HG02610 (cell line): ENCODE measurements at regions not wholly inside any gene's neighbourhood (a gene's known extent, or its start where the extent isn't known, plus 50 kb on each side); places are given as distances from the start of the nearest gene placed in this dataset.

Experiments
- ATAC-seq: cut with Tn5 transposase; IDR thresholded peaks from one replicate; pipeline ENCODE4 v1.9.1; 2021; ENCODE audit warnings: mild to moderate bottlenecking, moderate library complexity; ENCODE audit not compliant: unreplicated experiment

DNA sequence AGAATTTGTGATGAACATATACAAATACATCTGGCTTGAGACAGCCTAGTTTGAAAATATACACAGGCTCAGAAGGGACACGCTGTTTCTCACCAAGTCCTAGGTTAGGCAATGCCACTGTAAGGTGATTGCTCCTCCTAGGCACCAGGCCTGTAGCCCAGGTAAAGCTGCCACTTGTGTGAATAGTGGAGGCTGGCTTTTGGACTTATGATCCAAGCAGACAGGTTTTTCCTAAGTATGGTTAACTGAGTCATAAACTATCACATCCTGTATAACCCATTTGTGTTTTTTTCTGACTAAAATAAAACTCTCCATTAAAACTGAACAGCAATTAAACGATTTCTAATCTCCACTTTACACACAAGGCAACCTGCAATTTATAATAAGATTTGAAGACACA is 81.0 kb downstream of the SEMA4F start:
- ATAC-seq, result no peak

DNA sequence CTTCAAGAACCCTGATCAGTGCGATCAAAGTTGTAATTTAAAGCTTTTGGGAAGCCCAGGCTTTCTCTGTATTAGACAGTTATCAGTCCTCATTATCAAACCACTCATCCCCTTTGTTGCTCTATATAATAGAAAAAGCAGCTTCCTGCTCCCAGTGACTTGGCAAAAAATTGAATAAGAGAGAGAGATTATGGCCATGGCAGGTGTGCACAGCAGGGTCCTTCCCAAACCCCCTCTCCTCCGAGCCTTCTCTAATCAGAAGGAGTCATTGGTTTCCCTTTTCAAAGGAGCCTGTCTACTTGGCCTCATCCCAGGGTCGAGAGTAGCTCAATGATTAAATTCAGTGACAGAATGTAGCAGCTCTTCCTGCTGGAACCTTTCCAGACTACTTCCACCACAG is 81.5 kb downstream of the SEMA4F start:
- ATAC-seq, result no peak

DNA sequence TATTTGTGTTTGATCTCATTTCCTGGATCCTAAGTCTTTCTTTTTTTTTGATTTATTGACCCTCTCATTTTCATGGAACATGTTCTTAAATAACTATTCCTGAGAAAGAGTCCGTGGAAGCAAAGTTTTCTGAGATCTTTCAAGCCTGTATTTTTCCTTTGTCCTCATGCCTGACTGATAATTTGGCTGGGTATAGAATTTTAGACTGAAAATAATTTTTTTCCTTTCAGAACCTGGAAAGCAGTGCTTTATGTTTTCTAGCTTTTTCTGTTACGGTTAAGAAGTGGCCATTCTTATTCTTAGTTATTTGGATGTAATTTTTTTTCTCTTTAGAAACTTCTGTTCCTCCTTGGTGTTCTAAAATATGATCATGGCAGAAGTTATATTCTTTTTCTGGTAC is 82.5 kb downstream of the SEMA4F start:
- no peak for ATAC-seq

DNA sequence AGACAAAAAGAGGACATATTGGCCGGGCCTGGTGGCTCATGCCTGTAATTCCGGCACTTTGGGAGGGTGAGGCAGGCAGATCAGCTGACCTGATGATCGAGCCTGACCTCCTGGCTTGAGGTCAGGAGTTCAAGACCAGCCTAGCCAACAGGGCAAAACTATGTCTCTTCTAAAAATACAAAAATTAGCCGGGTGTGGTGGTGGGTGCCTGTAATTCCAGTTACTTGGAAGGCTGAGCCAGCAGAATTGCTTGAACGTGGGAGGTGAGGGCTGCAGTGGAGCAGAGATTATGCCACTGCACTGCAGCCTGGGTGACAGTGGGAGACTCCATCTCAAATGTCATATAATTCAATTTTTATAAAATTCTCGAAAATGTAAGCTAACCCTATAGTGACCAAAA is 84.5 kb downstream of the SEMA4F start:
- ATAC-seq, result no peak

DNA sequence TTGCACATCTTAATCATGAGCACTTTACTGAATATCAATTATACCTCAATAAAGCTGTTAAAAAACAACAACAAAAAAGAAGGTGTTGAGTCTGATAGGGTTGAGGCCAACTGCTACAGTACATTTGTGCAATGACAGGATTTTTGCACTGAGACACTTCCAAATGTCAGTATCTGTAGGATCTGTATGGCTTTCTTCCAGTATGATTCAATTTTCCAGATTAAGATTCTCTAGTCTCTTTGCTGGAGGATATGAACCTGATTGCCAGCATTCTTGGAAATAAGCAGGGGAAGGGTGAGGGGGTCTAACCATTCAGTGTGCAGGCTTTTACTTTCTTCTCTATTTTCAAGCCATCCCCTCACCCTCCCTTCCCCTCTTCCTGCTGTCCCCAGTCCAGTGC is 85.1 kb downstream of the SEMA4F start:
- no peak for ATAC-seq

DNA sequence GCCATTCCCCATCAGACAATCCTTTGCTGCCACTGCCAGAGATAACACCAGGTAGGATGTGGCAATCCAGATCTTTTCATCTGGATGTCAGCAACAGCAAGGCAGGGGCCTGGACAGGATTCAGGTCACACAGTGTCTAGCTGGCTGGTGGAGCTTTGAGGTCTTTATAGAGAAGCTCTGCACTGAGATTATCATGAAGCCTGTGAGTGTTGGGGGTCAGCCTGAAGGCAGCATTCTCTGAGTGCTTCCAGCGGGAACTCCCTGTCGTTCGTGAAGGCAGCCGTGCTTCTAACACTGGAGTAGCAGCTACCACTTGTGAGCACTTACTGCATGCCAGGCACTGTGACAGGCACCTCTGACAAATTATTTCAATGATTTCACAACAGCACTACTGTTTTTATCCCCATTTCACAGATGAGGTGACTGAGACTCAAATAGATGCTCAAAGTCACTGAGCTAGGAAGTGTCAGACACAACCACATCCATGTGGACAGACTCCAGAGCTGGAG is 85.7 kb downstream of the SEMA4F start:
- ATAC-seq, result no peak

DNA sequence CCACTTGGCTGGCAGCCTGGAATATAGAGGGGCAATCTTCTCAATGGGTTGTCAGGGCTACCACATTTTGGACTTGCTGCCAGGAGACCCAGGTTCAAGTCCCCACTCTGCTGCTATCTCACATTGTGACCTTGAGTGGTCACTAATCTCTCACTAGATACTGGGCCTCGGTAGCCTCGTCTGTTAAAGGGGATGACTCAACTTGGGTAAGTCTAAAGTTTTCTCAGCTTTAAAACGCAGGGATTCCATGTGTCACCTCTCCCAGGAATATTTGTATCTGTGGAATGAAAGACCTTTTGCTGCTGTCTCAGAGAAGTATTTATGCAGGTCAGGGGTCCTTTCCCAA is 86.3 kb downstream of the SEMA4F start:
- no peak for ATAC-seq

DNA sequence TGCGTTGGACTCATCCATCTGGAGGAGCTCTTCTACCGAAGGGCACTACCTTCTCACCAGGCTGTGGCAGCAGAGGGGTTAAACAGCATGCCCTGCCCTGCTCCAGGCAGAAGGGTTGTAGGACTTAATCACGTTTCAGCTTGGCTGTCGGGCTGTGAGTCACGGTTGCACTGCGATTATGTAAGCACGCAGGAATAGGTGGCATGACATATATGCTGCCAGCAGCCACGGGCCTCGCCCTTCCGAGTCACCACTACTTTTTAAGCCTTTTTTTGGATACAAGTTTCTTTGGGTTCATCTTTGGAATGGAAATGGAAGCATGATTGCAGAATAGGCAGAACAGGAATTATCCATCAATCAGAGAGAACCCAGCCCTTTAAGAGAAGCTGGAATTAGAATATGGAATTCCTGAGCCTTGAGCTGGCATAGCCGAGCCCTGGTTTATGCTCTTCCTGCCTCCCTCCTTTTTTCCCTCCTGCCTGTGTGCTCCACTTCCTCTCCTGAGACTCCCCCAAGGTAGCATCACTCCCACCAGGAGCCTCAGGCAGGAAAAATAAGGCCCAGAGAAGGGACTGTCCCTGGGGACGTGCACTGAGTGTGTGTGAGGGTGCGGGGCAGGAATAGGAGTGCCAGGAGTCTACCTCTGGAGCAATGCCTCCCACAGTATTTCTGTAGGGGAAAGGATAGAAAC is 86.8 kb downstream of the SEMA4F start:
- ATAC-seq, result no peak

DNA sequence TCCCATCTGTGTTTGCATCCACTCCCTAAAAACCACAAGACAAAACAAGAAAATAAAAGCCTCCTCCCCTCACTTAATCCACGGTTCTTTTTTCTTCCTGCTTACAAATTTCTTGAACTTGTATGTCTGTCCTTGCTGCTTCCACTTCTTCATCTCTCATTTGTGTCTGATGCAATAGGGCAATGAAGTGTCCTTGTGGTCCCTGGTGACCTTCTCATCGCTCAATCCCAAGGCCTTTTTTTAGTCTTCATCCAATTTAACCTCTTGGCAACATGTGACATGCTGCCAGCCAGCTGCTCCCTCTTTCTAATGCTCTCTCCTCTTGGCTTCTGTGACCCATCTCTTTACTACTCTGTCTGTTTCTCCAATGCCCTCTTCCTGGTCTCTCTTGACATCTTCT is 87.6 kb downstream of the SEMA4F start:
- ATAC-seq, result no peak

DNA sequence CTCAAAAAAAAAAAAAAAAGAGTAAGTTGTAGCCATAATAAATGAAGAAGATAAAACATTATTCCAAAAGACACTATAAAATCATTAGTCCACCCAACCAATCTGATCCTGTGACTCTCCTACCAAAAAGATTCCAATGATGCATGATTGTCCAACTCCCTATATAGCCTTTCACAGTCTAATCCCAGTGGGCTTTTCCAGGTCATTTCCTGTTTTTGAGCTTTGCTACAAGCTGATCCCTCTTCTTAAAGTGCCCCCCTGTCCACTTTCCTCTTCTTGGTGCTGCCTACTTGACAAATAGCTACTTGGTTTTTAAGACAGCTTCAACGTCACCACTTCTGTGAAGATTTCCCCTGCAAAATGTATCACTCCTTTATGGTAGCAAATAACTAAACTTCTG is 88.4 kb downstream of the SEMA4F start:
- ATAC-seq, result no peak

DNA sequence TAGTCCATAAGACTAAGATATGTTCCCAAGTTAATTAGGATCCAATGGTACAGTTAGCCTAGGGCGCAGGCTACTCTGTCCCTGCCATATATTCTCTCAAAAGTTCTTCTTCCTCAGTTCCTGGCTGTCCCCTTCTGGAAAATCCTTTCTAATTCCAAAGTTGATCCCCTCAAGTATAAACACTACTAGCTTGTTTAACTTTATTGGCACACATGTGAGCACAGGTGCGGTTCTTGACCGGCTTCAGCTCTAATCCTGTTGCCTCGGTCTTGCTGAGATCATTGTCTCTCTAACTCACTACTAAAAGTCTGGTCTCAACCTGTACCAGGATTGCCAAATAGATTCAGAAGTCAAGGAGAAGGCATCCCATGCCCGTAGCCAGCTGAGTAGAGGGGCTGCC is 89.0 kb downstream of the SEMA4F start:
- ATAC-seq, result no peak

DNA sequence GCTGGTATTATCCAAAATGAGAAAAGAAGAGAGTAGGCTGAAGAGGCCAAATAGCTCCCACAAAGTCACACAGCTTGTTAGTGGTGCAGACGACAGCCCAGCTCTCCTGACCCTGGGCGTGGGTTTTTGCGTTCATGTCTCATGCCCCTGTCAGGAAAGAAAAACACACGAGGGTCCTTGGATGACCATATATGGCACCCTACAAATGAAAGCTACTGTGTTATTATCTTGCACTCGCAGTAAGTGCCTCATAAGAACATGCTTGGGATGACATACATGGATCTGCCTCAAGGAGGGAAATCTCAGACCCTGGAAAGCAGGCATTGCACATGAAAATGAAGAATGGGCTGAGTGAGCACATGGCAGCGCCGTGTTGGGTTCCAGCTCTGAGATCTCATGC is 89.7 kb downstream of the SEMA4F start:
- no peak for ATAC-seq

DNA sequence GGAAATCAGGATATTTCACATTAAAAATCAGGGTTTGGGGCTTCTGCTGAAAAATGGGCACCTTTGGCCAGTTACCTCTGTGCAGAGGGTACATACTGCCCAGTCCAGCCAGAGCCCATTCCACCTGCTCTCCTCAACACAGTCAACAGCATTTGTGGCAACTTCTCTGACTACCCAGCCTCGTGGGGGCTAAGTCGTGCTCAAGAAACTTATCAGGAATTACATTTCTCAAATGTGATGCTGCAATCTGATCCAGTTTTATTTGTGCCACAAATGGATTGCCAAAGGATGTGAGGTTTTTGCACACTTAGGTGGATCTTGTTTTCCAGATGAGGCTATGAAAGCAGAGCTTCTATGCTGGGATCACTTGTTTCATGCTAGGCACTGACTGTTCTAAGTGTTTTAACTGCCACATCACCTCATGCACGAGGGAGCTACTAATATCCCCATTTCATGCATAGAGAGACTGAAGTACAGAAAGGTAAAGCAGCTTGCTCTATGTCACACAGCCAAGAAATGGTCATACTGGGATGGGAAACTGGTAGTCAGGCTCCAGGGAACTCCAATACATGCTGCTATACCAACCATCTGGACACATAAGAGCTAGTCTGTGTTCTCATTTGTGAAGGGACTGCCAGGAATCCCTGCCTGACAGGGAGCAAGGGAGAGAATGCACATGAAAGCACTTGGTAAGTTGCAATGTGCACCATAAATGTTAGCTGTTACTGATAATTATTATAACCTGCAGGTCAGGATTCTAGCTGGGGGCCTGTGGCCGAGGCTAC is 89.0 kb upstream of the HK2 start:
- no peak for ATAC-seq

DNA sequence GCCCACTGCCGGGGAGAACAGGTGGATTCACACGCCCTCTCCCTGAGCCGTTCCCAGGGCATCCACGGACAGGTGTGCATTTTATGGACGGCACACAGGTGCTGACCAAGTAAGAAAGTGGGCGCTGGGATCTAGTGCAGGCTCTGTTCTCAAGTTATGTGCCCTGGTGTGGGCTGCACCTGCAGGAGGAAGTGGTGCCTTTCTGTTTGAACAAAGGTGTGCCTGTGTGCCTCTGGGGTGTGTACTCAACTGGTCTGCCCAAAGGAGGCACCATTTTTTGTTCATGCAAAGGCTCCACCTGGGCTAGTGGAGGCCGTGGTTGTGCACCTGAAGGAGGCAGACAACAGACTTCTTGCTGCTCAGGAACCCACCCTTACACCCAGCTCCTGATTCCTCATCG is 88.2 kb upstream of the HK2 start:
- no peak for ATAC-seq

DNA sequence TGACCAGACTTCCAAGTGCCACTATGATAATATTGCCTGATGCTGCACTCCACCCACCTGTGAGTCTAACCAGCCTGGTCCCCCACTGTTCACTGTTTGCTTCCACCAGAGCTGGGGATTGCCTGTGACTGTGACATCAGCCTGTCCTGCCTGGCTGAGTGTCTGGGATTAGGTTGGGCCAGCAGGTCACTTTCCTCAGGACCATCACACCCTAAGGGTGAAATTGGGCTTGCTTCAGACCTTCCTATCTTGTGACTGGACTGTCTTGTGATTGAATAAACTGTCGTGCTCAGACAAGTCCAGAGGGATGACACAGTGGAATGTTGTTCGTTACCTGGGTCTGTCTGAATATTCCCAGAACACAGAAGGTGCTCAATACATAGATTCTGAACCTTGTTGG is 87.4 kb upstream of the HK2 start:
- no peak for ATAC-seq

DNA sequence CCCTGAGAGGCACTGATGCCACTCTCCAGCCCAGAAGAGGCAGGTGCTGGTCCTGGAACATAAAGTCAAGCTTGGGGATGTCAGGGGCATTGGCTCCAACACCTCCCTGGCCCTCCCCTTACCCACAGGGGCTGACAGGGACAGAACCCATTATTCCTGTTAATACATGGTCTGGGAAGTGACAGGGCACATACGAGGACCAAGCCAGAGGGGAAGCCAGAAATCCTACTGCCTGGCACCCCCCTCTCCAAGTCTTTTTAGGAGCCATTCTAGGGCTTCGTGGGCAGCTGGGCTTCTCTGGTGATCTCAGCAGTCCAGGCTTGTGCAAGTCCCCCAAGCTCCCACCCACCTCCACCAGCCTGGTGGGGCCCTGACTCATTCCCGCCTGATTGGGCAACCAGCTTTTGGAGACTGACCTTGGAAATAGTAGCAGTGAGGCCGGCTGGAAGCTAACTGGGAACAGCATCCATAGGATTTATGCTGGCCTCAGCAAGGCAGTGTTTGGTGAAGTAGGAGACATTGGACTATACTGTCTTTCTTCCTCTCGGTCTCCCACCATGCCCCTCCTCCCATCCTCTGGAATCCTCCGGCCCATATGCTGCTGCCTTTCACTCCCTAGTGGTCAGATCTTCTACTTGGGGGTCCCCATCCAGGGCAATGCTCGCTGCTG is 86.4 kb upstream of the HK2 start:
- no peak for ATAC-seq

DNA sequence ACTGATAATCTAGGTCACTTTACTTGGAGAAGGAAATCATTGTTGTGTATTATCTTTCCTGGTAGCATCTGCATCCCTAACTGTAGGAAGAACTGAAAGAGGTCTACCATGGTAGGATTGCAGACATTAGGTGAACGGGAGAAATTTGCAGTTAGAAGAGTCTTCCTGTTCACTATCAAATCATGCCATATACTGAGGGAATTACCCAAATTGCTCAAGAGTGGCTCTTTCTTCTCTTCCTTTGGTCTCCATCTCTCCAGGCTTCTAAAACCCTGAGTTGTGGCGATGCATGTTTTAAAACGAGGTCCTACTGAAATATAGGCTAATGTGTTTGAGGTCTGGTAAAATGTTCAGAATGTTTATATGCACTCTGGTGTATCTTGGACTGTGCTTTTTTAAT is 85.3 kb upstream of the HK2 start:
- no peak for ATAC-seq

DNA sequence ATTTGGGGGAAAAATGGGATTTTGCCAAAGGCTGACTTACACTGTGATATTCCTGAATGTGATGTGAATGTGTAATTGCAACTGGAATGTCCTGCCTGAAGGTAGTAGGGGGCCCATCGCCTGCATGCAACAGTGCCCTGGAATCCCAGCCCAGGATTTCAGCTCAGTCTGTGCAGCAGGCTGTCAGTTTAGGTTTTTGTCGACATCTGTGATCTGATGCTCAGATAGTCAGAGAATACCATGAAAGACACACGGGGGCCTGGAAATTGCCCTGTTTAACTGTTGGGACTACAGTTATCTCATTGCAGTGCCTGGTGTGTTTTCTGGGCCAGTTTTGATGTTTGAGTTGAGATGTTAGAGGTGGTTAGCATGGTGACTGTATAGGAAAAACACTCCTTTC is 84.5 kb upstream of the HK2 start:
- no peak for ATAC-seq

DNA sequence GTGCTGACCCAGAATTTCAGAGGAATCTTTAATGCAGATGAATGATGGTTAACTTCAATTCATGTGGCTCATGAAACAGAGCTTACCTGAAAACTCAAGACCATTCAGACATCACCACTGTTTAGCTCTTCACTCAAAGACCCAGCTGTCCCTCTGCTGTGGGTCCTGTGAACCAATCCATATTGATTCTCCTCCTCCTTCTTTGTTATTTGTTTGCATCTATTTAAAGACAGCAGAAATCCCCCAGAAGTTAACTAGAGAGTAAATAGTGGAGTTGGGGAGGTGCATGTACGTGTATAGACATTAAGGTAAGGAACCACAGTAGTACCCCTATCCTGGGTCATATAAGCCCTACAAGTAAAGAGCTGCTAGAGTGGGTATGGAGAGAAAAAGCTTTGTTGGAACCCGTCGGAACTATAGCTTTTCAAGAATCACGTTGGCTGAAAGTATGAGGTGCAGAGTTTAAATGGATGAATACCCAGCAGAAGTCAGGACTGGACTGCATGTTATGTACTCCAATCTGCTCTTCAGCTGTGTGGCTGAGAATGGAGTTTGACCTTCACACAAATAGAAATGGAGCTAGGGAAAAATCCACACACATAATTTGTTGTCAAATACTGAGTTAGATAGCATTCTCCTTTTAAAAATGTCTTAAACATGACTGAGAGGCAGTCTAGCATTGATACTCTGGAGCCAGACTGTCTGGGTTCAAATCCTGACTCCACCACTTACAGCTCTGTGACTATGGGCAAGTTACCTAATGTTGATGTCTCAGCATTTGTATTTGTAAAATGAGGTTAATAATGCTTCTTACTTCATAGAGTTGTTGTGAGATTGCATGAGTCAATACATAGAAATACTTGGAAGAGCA is 81.7 kb upstream of the HK2 start:
- ATAC-seq, result no peak

DNA sequence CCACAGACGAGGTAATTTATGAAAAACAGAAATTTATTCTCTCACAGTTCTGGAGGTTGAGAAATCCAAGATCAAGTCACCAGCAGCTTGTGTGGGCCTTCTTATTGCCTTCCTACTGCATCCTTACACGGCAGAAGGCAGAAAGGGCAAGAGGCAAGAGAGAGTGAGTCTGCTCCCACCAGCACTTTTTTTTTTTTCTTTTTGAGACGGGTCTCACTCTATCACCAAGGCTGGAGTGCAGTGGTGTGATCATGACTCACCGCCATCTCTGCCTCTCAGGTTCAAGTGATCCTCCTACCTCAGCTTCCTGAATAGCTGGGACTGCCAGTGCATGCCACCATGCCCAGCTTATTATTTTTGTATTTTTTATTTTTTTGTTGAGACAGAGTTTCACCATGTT is 78.5 kb upstream of the HK2 start:
- ATAC-seq, result no peak

DNA sequence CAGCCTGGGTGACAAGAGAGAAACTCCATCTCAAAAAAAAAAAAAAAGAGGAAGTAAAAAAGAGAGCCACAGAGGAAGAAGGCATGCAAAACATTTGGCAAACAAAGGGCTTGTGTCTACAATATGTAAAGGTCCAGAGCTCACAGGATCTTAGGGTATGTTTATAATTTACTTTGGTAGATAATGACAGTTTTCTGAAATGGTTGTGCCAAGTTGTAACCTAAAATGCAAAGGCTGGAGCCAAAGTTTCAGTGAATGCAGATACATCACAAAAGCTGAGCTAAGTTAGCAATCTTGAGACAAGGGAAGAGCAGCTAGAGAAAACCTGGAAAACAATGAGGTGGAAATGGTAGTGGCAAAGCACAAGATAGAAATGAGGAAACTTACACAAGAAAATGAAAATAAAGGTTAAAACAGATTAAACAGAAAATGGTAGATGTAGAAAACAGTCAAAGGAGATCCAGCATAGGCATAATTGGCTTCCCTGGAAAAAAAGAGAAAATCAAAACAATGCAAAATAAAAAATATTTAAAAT is 77.5 kb upstream of the HK2 start:
- no peak for ATAC-seq
